Panc1 (cell line): ENCODE measurements at regions not wholly inside any gene's neighbourhood (a gene's known extent, or its start where the extent isn't known, plus 50 kb on each side); places are given as distances from the start of the nearest gene placed in this dataset.

Experiments used
- POLR2AphosphoS5 ChIP-seq: IDR thresholded peaks from 2 replicates; pipeline ENCODE4 v1.6.1; 2012; ENCODE audit warnings: mild to moderate bottlenecking, low read depth, low read length, moderate library complexity
- SIN3A ChIP-seq: IDR thresholded peaks from 2 replicates; pipeline ENCODE4 v1.6.1; 2012; ENCODE audit warnings: low read depth, mild to moderate bottlenecking, low read length, moderate library complexity, borderline replicate concordance; ENCODE audit not compliant: insufficient read depth
- TCF7L2 ChIP-seq: IDR thresholded peaks from 2 replicates; pipeline ENCODE4 v1.6.1; 2011; ENCODE audit warnings: mild to moderate bottlenecking, low read depth, low read length, inconsistent platforms
- TF ChIP-seq, protein P1 (sequence below): fragments of 450-650 bp; IDR thresholded peaks from 2 replicates; pipeline ENCODE4 v1.5.1; 2017; ENCODE audit warnings: mild to moderate bottlenecking
- TF ChIP-seq, protein P2 (sequence below), 2 experiments: IDR thresholded peaks; 2 replicates each; pipeline ENCODE4 v1.6.1; 2011 to 2012; ENCODE audit warnings: low read depth in 2 of 2, control low read depth in 1 of 2, low read length in 1 of 2, mild to moderate bottlenecking in 1 of 2, moderate library complexity in 1 of 2; ENCODE audit not compliant: insufficient read depth in 1 of 2

DNA sequence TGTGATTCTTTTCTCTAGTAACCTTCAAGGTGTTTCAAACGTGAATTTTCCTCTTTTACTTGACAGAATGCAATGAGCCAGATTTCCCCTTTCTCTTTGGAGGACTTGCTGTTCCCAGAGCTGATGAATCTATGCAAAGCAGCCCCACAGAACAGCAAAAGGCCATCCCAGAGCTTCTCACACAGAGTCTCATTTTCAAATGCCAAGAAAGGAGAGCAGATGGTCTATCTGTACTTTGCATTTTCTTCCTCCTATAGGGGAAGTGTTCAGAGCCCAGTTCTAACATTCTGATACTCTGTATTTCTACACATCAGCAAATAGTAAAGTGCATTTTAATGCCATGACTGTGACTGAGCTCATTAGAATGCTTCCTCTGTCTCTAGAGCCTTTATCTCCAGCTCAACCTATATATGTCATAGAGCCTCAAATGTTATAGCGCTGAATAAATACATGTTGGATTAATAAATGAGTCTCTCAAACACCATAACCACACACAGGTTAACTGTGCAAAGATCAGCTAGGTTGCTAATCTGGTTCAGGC, 81.8 kb upstream of the EYA4 start:
- TF ChIP-seq, protein P1, sequence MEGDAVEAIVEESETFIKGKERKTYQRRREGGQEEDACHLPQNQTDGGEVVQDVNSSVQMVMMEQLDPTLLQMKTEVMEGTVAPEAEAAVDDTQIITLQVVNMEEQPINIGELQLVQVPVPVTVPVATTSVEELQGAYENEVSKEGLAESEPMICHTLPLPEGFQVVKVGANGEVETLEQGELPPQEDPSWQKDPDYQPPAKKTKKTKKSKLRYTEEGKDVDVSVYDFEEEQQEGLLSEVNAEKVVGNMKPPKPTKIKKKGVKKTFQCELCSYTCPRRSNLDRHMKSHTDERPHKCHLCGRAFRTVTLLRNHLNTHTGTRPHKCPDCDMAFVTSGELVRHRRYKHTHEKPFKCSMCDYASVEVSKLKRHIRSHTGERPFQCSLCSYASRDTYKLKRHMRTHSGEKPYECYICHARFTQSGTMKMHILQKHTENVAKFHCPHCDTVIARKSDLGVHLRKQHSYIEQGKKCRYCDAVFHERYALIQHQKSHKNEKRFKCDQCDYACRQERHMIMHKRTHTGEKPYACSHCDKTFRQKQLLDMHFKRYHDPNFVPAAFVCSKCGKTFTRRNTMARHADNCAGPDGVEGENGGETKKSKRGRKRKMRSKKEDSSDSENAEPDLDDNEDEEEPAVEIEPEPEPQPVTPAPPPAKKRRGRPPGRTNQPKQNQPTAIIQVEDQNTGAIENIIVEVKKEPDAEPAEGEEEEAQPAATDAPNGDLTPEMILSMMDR = no peak
- TF ChIP-seq SIN3A (no peak), POLR2AphosphoS5 (no peak), TCF7L2 (no peak)
- TF ChIP-seq, protein P2, sequence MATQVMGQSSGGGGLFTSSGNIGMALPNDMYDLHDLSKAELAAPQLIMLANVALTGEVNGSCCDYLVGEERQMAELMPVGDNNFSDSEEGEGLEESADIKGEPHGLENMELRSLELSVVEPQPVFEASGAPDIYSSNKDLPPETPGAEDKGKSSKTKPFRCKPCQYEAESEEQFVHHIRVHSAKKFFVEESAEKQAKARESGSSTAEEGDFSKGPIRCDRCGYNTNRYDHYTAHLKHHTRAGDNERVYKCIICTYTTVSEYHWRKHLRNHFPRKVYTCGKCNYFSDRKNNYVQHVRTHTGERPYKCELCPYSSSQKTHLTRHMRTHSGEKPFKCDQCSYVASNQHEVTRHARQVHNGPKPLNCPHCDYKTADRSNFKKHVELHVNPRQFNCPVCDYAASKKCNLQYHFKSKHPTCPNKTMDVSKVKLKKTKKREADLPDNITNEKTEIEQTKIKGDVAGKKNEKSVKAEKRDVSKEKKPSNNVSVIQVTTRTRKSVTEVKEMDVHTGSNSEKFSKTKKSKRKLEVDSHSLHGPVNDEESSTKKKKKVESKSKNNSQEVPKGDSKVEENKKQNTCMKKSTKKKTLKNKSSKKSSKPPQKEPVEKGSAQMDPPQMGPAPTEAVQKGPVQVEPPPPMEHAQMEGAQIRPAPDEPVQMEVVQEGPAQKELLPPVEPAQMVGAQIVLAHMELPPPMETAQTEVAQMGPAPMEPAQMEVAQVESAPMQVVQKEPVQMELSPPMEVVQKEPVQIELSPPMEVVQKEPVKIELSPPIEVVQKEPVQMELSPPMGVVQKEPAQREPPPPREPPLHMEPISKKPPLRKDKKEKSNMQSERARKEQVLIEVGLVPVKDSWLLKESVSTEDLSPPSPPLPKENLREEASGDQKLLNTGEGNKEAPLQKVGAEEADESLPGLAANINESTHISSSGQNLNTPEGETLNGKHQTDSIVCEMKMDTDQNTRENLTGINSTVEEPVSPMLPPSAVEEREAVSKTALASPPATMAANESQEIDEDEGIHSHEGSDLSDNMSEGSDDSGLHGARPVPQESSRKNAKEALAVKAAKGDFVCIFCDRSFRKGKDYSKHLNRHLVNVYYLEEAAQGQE (IDR thresholded peaks at IDR 0.05; ENCODE audit: insufficient read depth in 1 of 2, low read depth in 2 of 2, low read length in 1 of 2) = no peak
